A673 (cell line): ENCODE measurements at regions not wholly inside any gene's neighbourhood (a gene's known extent, or its start where the extent isn't known, plus 50 kb on each side); places are given as distances from the start of the nearest gene placed in this dataset.

Source experiments
- EZH2 ChIP-seq: fragments of 200-600 bp; sonication (generic); IDR thresholded peaks from 2 replicates; pipeline ENCODE4 v1.6.1; 2017; ENCODE audit warnings: borderline replicate concordance, low read depth, mild to moderate bottlenecking, mixed read lengths, antibody characterized with exemption, low read length; ENCODE audit not compliant: poor library complexity, severe bottlenecking
- TF ChIP-seq, protein P1 (sequence below): fragments of 300-800, 200-600 bp; sonication (generic); conservative IDR thresholded peaks from 2 replicates; pipeline ENCODE4 v1.5.1; 2017; ENCODE audit warnings: low read depth, mild to moderate bottlenecking, antibody characterized with exemption, low read length, moderate library complexity, mixed read lengths

DNA sequence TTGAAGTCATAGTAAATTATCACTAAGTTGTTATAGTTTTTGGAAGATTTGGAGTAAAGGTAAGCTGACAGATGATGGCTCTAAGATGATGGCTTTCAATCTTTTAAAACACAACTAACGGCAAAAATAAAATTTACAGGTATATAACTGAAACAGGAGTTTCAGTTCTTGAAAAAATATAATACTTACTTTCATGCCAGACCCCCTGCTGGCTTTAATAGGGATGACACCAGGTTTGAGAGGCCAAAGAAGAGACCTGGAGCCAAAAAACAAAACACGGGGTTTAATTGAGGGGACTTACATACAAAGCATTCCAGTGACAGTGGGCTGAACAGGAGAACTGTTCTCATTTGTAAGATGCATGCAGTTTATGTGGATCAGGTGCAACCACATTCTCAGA, 301.7 kb upstream of the PCSK5 start:
- TF ChIP-seq, protein P1, sequence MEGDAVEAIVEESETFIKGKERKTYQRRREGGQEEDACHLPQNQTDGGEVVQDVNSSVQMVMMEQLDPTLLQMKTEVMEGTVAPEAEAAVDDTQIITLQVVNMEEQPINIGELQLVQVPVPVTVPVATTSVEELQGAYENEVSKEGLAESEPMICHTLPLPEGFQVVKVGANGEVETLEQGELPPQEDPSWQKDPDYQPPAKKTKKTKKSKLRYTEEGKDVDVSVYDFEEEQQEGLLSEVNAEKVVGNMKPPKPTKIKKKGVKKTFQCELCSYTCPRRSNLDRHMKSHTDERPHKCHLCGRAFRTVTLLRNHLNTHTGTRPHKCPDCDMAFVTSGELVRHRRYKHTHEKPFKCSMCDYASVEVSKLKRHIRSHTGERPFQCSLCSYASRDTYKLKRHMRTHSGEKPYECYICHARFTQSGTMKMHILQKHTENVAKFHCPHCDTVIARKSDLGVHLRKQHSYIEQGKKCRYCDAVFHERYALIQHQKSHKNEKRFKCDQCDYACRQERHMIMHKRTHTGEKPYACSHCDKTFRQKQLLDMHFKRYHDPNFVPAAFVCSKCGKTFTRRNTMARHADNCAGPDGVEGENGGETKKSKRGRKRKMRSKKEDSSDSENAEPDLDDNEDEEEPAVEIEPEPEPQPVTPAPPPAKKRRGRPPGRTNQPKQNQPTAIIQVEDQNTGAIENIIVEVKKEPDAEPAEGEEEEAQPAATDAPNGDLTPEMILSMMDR: no peak
- no peak for TF ChIP-seq EZH2
